ENCODE measurements at regions not wholly inside any gene's neighbourhood (a gene's known extent, or its start where the extent isn't known, plus 50 kb on each side); places are given as distances from the start of the nearest gene placed in this dataset.
"Not testable (repeated sequence)": the region's sequence is repeated elsewhere in the genome, so short reads cannot be mapped to it uniquely, and the experiment has no call there.

GRCh38 chr2:179385756-179386155, 121.1 kb upstream of the SESTD1 start:
- not testable (repeated sequence) for DNase-seq (ENCODE audit: low read depth)

- no peak for DNase-seq (ENCODE audit: low read depth)
Measured at GRCh38 chr2:179383975-179384374, 119.3 kb upstream of the SESTD1 start.

- no peak for DNase-seq (ENCODE audit: low read depth)
Measured at GRCh38 chr2:179377296-179377695, 112.7 kb upstream of the SESTD1 start.

- peak; percentile 1 for DNase-seq (ENCODE audit: low read depth)
Measured at GRCh38 chr2:179376881-179377280, 112.2 kb upstream of the SESTD1 start.

GRCh38 chr2:179373816-179374215, 109.2 kb upstream of the SESTD1 start:
- no peak for DNase-seq (ENCODE audit: low read depth)

GRCh38 chr2:179365561-179365960, 100.9 kb upstream of the SESTD1 start:
- DNase-seq (ENCODE audit: low read depth), result not testable (repeated sequence)

DNA sequence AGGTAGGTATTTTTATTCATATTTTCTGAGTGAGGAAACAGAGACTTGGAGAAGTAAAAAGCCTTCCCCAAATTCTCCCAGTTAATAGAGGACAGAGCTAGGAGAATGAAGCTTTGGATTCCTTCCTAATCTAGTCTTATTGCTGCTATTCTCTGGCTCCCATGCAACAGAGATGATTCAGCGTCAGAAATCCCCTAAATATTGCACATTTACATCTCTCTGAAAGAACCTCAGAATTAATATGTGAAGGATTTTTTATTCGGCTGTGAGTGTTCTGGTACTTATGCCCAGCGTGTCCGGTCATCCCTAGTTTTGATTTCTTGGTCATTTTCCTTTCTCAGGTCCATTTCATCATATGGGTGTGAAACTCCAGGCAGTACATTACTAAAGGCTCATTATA, 91.2 kb upstream of the SESTD1 start:
- DNase-seq (ENCODE audit: low read depth), result no peak

- peak; percentile 50 for DNase-seq (ENCODE audit: low read depth)
Measured at GRCh38 chr2:179354739-179355537, 90.3 kb upstream of the SESTD1 start.

DNA sequence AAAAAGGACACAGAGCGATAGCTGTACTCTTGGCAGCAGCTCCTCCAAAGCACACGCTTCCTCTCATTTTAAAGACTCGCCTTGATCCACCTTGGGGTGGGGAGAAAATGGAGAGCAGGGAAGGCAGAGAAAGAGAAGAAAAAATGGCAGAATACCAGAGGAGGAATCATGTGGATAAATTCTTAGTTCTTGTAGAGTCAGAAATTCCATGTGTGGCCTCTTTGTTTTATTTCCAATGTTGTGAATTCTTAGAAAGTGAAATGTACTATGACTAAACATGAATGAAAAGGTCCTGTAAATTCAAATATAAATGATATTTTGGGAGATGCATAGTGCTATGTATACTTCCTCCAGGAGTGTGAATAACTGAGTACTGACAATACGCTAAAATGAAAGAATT, 89.7 kb upstream of the SESTD1 start:
- DNase-seq (ENCODE audit: low read depth), result no peak

DNA sequence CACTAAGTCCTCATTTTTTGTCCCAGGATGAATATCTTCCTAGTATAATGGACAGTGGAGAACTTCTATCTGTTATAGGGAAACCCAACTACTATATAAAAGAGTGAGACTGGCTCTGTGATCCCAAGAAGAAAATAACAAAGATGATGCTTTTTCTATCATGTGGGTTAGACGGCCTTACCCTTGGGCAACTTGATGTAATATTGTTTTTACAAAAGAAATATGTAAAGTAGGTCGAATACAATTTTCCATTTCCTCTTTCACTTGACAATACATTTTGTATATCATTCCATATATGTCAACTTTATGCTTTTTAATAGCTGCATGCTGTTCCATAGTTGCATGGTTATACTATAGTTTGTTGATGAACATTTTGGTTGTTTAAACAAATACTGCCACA, 87.5 kb upstream of the SESTD1 start:
- DNase-seq (ENCODE audit: low read depth), result no peak

DNA sequence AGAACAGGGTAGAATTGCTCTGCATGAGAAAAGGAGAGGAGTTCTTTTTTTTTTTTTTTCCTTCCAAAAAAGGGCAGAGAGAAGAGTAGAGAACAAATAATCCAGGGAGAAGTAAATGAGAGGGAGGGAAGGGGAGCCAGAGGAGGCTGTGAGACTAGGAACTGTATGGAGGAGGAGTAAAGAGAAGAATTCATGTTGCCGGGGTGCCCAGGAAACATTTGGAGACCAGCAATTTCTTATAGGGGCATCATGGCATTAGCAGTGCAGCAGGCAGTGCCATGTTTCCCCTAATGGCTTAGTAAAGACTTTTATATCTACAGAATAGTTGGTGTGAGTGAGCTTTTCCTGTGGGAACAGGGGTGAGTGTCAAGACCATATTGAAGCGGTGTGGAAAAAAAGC, 86.4 kb upstream of the SESTD1 start:
- DNase-seq (ENCODE audit: low read depth), result no peak

DNA sequence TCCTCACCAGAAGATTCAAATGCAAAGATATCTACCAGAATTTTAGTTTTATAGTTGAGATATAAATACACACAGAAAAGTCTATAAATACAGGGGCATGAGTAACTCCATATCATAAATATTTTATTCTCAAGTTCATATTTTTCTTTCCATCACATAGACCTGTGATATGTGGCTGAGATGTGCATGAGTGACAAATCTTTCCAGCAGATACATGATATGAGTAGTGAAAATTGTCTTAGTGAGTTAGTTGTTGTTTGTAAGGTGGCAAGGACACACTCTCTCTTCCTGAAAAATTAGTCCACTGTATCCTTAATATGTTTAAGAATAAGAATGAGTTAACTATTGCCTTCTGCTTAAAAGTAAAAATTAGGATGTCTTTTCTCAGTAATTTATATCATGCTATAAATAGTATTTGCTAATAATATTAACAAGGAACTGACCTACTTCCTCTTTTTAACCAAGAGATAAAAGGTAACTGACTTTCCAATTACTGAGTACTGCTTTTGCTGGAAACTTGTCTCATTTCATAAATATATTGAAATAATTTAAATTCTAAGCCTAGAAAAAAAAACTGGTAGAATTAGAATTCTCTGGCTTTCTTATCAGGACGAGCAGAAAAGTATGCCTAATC, 85.2 kb upstream of the SESTD1 start:
- DNase-seq (ENCODE audit: low read depth), result no peak

GRCh38 chr2:179348906-179349305, 84.3 kb upstream of the SESTD1 start:
- no peak for DNase-seq (ENCODE audit: low read depth)

DNA sequence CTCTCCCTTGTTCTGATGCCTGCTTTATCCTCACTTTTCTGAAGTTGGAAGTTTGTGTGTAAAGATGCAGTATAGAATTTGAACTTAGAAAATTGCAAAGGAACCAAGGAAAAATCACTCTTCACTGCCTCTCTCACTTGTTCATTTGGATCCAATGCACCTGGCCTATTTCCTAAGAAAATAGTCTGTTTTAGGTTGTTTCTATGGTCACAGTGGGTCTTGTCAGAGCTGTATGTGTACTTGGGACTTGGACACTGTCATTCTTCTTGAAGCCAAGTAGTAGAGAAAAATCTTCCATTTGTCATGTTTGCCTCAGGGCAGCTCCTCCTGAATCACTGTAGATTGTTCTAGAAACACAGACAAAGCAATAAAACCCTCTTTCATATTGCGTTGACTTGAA, 80.3 kb upstream of the SESTD1 start:
- no peak for DNase-seq (ENCODE audit: low read depth)

DNA sequence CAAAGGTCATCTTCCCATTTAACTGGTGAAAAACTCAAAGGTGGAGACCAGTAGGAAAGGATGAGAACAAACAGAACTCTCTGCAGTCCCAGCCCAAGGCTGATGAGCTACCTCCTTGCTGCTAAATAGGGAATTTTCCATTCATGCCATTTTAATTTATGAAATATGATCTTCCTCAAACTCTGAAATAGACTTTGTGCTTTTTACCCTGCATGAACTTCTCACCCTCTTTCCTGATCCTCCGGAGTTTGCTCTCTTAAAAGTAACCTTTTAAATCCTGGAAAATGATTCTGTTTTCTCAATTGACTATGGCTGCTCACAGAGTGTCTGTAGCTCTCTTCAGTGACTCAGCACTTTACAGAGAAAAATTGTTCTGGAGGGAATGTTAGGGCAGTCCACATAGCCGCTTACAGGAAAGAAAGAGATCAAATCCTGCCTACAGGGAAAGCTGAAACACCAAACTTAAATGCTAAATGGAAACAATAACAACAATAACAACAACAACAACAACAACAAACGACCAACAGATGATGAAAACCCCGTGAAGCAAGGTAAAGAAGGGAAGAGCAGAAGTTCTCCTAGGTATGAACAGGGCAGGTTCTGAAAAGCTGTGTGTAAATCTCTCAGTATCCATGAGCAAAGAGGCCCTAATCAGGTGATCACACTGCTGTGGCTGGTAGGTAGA, 79.8 kb upstream of the SESTD1 start:
- DNase-seq (ENCODE audit: low read depth), result peak; percentile 11

DNA sequence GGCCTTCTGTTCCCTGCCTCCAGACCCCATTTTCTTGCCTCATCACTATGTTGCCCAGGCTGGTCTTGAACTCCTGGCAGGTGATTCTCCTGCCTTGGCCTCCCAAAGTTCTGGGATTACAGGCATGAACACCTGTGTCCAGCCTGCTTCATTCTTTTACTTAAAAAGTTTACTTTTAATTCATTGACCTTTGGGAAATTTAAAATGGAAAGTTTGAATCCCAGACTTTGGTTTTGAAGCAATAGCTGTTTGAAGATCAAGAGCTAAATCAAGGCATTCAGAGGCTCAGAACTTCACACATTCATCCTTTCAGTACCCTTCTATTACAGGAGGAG, 79.3 kb upstream of the SESTD1 start:
- no peak for DNase-seq (ENCODE audit: low read depth)

DNA sequence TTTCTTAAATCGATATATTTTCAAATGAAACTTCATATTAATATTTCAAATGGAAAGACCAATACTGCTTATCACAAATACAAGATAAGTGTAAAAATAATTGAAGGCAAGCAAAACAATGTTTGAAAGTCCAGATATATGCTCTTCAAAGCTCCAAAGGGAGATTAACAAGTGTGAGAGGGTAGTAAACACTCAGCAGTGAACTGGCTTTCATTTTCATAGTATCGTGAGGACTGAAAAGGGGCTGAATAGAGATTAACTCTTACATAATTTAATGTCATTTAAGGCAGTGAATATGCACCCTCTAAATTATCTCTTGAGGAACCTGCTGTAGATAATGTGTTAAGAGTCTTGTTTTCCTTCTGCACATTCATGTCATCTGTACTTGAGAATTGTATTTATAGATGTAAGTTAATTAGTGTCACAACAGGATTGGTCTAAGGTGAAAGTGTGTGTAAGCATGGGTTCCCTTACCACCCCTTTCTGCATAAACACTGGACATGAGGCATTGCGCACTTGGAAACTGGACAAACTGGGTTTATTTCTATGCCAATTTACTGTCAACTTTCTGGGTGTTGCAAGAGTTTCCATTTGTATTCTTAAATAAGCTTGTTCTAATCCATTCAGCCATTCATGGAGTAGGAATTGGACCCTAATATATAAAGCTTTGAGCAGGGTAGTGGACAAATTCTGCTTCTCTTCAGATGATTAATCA, 76.7 kb upstream of the SESTD1 start:
- no peak for DNase-seq (ENCODE audit: low read depth)

DNA sequence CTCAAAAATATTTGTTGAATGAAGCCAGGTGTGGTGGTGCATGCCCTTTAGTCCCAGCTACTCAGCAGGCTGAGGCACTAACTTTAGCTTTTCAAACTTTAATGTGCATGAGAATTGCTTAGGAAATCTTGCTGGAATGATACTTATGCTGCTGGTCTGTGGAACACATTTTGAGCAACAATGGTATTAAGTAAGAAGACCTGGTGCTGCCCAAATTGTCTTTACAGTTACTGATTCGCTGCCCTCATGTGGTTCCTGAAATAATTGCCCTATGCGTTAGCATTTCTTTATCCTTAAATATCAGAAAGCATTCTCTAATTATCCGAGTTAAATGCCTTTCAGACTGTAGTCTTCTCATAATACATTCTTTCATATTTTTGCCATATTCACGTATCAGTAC, 76.0 kb upstream of the SESTD1 start:
- DNase-seq (ENCODE audit: low read depth), result peak; percentile 32

DNA sequence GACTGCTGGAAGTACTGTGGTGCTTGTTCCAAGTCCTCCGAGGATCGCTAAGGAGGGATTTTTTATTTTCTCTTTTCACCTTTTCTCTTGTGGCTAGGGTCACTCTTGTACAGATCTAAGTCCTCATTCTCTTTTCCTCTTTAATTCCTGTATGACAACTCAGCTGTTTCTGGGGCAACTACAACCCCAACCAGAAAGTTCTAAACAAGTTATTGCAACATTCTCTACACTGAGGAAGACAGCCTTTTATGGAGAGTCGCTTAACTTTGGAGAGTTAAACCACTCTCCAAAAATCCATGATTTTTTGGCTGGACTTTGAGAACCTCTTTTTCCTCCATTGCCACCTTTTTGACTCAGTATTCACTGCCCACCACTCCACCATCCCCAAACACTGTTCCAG, 74.0 kb upstream of the SESTD1 start:
- no peak for DNase-seq (ENCODE audit: low read depth)

- DNase-seq (ENCODE audit: low read depth), result peak; percentile 31
Measured at GRCh38 chr2:179336782-179337534, 72.3 kb upstream of the SESTD1 start.

- DNase-seq (ENCODE audit: low read depth), result no peak
Measured at GRCh38 chr2:179335732-179336131, 71.1 kb upstream of the SESTD1 start.

GRCh38 chr2:179332903-179333302, 68.3 kb upstream of the SESTD1 start:
- DNase-seq (ENCODE audit: low read depth), result peak; percentile 79
